Nephron progenitor cell (in vitro differentiated cells): ENCODE measurements at regions not wholly inside any gene's neighbourhood (a gene's known extent, or its start where the extent isn't known, plus 50 kb on each side); places are given as distances from the start of the nearest gene placed in this dataset.

ENCODE experiments used
- DNase-seq: peaks from one replicate; pipeline ENCODE4 v3.0.0; 2021
- H3K27ac Mint-ChIP-seq: 2 replicates; pipeline ENCODE4 v1.8.0; 2021; ENCODE audit warnings: mild to moderate bottlenecking, moderate library complexity, mixed read lengths
- H3K27me3 Mint-ChIP-seq: 2 replicates; pipeline ENCODE4 v1.8.0; 2021; ENCODE audit warnings: mild to moderate bottlenecking, low read depth, mixed read lengths; ENCODE audit not compliant: poor library complexity
- H3K36me3 Mint-ChIP-seq: 2 replicates; pipeline ENCODE4 v1.8.0; 2021; ENCODE audit warnings: low read depth, mixed read lengths
- H3K4me1 Mint-ChIP-seq: 2 replicates; pipeline ENCODE4 v1.8.0; 2021; ENCODE audit warnings: mixed read lengths
- H3K4me3 Mint-ChIP-seq: 2 replicates; pipeline ENCODE4 v1.8.0; 2021; ENCODE audit warnings: mild to moderate bottlenecking, moderate library complexity, mixed read lengths
- H3K9me3 Mint-ChIP-seq: 2 replicates; pipeline ENCODE4 v1.8.0; 2021; ENCODE audit warnings: mild to moderate bottlenecking, moderate library complexity, mixed read lengths
- TF ChIP-seq, protein P1 (sequence below): fragments of 200-600 bp; sonication (generic); IDR thresholded peaks from 2 replicates; pipeline ENCODE4 v1.5.0; 2021; ENCODE audit warnings: antibody characterized with exemption

DNA sequence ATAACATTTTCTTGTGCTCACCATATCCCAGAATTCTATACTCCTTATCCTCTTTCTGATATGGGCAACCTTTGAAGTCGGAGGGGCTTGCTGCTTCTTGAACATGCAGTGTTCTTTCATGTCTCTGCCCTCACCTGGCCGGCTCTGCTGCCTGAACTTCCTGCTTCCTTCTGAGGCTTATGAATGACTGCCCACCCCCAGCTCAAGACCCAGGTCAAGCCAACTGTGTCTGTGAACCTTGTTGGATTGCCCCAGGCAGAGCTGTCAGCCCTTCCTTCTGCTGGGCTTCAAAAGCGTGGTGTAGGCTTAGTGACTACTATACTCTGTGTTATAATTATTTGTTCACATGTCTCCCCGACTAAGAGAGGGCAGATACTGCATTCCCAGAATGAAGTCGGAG is 506.5 kb downstream of the HS3ST4 start:
- no peaks in the 10 kb centered on the region for H3K9me3 Mint-ChIP-seq
- TF ChIP-seq, protein P1, sequence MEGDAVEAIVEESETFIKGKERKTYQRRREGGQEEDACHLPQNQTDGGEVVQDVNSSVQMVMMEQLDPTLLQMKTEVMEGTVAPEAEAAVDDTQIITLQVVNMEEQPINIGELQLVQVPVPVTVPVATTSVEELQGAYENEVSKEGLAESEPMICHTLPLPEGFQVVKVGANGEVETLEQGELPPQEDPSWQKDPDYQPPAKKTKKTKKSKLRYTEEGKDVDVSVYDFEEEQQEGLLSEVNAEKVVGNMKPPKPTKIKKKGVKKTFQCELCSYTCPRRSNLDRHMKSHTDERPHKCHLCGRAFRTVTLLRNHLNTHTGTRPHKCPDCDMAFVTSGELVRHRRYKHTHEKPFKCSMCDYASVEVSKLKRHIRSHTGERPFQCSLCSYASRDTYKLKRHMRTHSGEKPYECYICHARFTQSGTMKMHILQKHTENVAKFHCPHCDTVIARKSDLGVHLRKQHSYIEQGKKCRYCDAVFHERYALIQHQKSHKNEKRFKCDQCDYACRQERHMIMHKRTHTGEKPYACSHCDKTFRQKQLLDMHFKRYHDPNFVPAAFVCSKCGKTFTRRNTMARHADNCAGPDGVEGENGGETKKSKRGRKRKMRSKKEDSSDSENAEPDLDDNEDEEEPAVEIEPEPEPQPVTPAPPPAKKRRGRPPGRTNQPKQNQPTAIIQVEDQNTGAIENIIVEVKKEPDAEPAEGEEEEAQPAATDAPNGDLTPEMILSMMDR = no peak
- no peak overlapping the region for H3K4me3 Mint-ChIP-seq
- DNase-seq = no peak
- no peaks in the 10 kb centered on the region for H3K36me3 Mint-ChIP-seq
- H3K27me3 Mint-ChIP-seq = peaks cover 5% of the 10 kb centered on the region
- H3K27ac Mint-ChIP-seq = peak overlapping the region; percentile 62
- peaks cover 48% of the 10 kb centered on the region for H3K4me1 Mint-ChIP-seq

DNA sequence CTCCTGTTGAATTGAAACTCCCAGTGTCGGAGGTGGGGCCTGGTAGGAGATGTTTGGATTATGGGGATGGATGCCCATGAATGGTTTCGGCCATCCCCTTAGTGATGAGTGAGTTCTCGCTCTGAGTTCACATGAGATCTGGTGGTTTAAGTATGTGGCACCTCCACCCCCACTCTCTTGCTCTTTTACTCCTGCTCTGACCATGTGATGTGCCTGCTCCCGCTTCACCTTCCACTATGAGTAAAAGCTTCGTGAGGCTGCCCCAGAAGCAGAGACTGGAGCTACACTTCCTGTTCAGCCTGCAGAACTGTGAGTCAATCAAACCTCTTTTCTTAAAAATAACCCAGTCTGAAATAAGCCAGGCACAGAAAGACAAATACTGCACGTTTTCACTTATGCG is 512.4 kb downstream of the HS3ST4 start:
- no peak for DNase-seq
- Mint-ChIP-seq H3K9me3 (peaks cover 20% of the 10 kb centered on the region), H3K36me3 (no peaks in the 10 kb centered on the region), H3K4me1 (peaks cover 28% of the 10 kb centered on the region), H3K4me3 (no peak overlapping the region), H3K27ac (peak overlapping the region; percentile 68), H3K27me3 (peaks cover 4% of the 10 kb centered on the region)
- TF ChIP-seq, protein P1 = no peak

DNA sequence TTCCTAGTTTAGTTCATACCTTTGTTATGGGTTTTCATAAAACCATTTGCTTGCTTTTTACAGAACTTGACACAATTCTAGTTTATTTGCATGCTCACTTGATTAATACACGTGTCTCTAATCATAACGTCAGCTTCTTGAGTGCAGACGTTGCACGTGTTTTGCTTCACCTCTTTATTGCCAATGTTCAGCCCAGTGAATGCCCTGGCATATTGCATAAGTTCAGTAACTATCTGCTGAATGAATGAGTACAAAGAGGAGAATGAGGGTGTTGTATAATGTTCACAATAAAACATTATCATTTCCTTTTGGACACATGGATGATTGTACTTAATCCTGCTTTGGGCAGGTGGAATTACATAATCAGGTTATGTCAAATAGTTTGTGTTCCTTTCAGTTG is 519.8 kb downstream of the HS3ST4 start:
- DNase-seq = no peak
- peaks cover 27% of the 10 kb centered on the region for H3K9me3 Mint-ChIP-seq
- TF ChIP-seq, protein P1 = no peak
- no peak overlapping the region for H3K4me3 Mint-ChIP-seq
- H3K27me3 Mint-ChIP-seq = no peaks in the 10 kb centered on the region
- no peak overlapping the region for H3K27ac Mint-ChIP-seq
- peaks cover 20% of the 10 kb centered on the region for H3K4me1 Mint-ChIP-seq
- no peaks in the 10 kb centered on the region for H3K36me3 Mint-ChIP-seq

DNA sequence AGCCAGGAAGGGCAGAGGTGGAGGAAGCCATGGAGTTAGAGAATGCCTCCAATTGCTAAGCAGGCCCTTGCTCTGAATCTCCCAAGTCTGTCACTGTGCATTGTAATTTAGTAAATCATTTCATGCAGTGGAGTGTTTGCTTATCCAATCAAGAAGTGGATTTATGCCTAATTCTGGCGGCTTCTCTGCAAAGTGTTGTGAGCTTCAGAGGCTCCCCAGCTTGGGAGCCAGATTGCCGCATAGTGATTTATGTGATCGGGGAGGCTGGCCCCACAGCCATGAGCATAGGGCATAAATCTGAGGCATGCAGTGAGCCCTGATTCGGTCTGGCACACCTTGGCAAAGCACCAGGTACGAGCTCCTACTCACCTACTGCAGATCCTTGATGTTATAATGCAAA is 520.8 kb downstream of the HS3ST4 start:
- TF ChIP-seq, protein P1 = no peak
- DNase-seq = no peak
- Mint-ChIP-seq H3K27ac (no peak overlapping the region), H3K27me3 (peaks cover 2% of the 10 kb centered on the region), H3K4me1 (peaks cover 20% of the 10 kb centered on the region), H3K4me3 (no peak overlapping the region), H3K36me3 (no peaks in the 10 kb centered on the region), H3K9me3 (peaks cover 21% of the 10 kb centered on the region)

DNA sequence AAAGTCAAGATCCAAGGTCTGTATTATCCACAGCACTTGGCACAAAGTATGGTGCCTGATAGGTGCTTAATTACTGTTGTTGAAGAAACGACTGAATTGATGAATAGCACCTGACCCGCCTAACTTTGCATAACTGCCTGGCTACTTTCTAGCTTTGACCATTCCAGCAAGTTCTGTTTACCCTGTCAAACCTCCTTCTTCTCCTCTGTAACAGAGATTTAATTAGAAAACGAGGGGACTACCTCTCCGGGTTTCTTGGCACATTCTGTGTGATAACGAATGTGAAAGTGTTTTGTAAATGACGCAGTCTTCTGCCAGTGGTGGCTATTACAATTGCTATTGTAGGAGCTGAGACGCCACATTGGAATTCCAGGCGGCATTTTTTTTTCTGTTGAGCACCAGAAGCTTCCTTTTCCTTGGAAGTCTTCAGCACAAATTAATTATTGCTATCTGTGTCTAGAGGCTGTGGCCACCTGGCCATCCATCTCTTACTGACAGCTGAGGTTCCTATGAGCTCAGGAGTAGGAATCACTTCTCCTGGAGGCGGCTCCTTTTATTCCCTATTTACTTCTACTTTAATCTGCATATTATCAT is 522.9 kb downstream of the HS3ST4 start:
- peaks cover 20% of the 10 kb centered on the region for H3K4me1 Mint-ChIP-seq
- TF ChIP-seq, protein P1 = no peak
- H3K4me3 Mint-ChIP-seq = no peak overlapping the region
- H3K9me3 Mint-ChIP-seq = peaks cover 1% of the 10 kb centered on the region
- no peak overlapping the region for H3K27ac Mint-ChIP-seq
- no peaks in the 10 kb centered on the region for H3K36me3 Mint-ChIP-seq
- peaks cover 2% of the 10 kb centered on the region for H3K27me3 Mint-ChIP-seq
- DNase-seq = no peak

DNA sequence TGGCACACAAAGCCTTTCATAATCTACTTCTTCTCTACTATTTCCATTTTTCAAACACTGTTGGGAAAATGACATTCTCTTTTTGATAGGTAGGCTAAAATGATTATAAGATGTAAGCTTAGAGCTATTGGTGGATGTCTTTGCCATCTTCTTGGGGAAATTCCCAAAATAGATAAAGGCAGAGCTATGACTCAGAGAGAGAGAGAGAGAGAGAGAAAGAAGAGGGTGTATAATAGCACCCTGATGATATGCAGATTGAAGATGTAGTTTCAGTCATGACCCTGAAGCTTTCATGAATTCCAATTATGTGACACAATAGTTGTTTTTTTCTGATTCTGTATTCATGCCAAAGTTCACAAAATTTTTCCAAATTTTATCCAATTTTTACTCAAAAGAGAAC is 529.1 kb downstream of the HS3ST4 start:
- DNase-seq = no peak
- H3K9me3 Mint-ChIP-seq = no peaks in the 10 kb centered on the region
- no peak overlapping the region for H3K27ac Mint-ChIP-seq
- H3K4me3 Mint-ChIP-seq = no peak overlapping the region
- peaks cover 2% of the 10 kb centered on the region for H3K27me3 Mint-ChIP-seq
- TF ChIP-seq, protein P1 = no peak
- H3K36me3 Mint-ChIP-seq = no peaks in the 10 kb centered on the region
- no peaks in the 10 kb centered on the region for H3K4me1 Mint-ChIP-seq
